ENCODE measurements at regions not wholly inside any gene's neighbourhood (a gene's known extent, or its start where the extent isn't known, plus 50 kb on each side); places are given as distances from the start of the nearest gene placed in this dataset.

DNA sequence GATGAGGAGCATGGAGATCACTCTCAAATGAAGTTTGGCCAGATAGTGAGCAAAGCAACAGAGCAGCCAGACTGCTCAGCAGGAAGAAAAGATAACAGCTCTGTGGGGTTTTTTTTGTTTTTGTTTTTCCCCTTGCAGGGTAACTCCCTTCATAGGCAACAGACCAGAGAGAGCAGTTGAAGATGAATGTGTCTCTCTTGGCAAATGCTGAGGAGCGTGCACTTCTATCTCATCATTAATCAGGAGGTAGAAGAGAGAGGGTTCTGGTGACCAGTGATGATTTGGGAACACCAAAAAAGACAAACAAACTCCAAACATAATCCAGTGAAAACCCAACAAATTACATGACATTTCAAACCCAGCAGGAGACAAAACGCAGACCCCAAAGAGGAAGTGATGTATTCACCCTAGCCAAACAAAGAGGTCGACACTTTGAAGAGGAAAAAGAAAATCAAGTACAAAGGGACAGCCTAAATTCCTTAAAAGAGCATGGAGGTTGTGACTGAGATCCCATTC lies 66.2 kb upstream of the RREB1 start:
- TF ChIP-seq, protein P1, sequence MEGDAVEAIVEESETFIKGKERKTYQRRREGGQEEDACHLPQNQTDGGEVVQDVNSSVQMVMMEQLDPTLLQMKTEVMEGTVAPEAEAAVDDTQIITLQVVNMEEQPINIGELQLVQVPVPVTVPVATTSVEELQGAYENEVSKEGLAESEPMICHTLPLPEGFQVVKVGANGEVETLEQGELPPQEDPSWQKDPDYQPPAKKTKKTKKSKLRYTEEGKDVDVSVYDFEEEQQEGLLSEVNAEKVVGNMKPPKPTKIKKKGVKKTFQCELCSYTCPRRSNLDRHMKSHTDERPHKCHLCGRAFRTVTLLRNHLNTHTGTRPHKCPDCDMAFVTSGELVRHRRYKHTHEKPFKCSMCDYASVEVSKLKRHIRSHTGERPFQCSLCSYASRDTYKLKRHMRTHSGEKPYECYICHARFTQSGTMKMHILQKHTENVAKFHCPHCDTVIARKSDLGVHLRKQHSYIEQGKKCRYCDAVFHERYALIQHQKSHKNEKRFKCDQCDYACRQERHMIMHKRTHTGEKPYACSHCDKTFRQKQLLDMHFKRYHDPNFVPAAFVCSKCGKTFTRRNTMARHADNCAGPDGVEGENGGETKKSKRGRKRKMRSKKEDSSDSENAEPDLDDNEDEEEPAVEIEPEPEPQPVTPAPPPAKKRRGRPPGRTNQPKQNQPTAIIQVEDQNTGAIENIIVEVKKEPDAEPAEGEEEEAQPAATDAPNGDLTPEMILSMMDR (conservative IDR thresholded peaks at IDR 0.05; ENCODE audit: low read depth, low read length) = no peak
- TF ChIP-seq EZH2 (IDR thresholded peaks at IDR 0.05; ENCODE audit: borderline replicate concordance, low read depth, low read length, poor library complexity, severe bottlenecking) = no peak
